ENCODE measurements at regions not wholly inside any gene's neighbourhood (a gene's known extent, or its start where the extent isn't known, plus 50 kb on each side); places are given as distances from the start of the nearest gene placed in this dataset.
A peak's percentile ranks its signal among the peaks of the same experiment; 100 is the strongest.

DNA sequence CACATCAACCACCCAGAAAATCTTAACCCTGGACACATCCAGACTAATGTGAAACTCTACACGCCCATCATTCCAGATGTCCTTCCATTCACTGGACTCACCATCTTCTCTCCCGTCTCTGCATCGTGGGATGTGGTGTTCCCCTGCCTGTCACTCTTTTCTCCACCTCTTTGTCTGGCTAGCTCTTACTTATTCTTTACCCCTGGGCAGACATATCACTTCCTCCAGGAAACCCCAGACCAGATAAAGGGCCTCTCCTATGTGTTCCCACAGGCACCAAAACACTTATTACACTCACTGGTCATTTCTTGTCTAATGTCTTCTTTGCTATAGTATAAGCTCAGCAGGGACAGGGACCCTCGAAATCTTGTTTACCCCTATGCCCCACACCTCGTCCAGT, 109.3 kb upstream of the IPO5 start:
- CTCF ChIA-PET (ENCODE audit: partially characterized antibody): interaction anchor here (0.6 to 1.3 kb wide), 3 partner anchors 12 to 125 kb away, joined by 3 to 4 read pairs (median 3); no protein-coding TSS in a partner anchor
- no peaks in the 10 kb centered on the region for H4K20me1 ChIP-seq (replicated peaks in 1 of 2; ENCODE audit: control insufficient read depth in 1 of 2, insufficient read depth in 2 of 2, low read length in 2 of 2)
- H3K23ac ChIP-seq (ENCODE audit: insufficient read length): no peak overlapping the region

More for the DNA sequence above, 109.3 kb upstream of the IPO5 start:
- Histone ChIP-seq H2BK120ac (replicated peaks; ENCODE audit: low read depth, low read length) (no peak overlapping the region), H2AK5ac (ENCODE audit: low read depth, low read length) (no peak overlapping the region), H2BK5ac (ENCODE audit: low read depth, low read length) (no peak overlapping the region), H3K36me3 (ENCODE audit: control insufficient read depth in 2 of 4, insufficient read depth in 4 of 4, low read length in 3 of 4) (no peaks in the 10 kb centered on the region), H2BK15ac (ENCODE audit: low read length) (no peak overlapping the region), H3K9me3 (ENCODE audit: insufficient read depth in 2 of 2, low read depth in 1 of 2, low read length in 1 of 2) (no peaks in the 10 kb centered on the region), H3K14ac (ENCODE audit: insufficient read length) (peak overlapping the region; percentile 26), H3K4me2 (ENCODE audit: insufficient read depth in 1 of 2, low read depth in 2 of 2, low read length in 2 of 2) (no peak overlapping the region), H3K27ac (ENCODE audit: low read depth, low read length) (no peak overlapping the region), H3K4me1 (replicated peaks in 1 of 4; ENCODE audit: control insufficient read depth in 3 of 4, insufficient read depth in 4 of 4, low read length in 3 of 4) (no peaks in the 10 kb centered on the region), H3K23me2 (ENCODE audit: low read depth, low read length) (no peaks in the 10 kb centered on the region), H2BK20ac (ENCODE audit: low read length) (no peak overlapping the region), H3K9ac (replicated peaks in 1 of 4; ENCODE audit: extremely low read depth in 1 of 4, low read depth in 3 of 4, low read length in 3 of 4) (no peak overlapping the region), H2BK12ac (ENCODE audit: low read depth, low read length) (no peak overlapping the region), H4K5ac (ENCODE audit: insufficient read length, low read depth, low read length) (no peak overlapping the region), H3K4me3 (ENCODE audit: extremely low read depth in 1 of 4, insufficient read depth in 2 of 4, low read depth in 3 of 4, low read length in 4 of 4) (no peak overlapping the region), H2AFZ (ENCODE audit: low read length) (peak overlapping the region; percentile 25; the same call in 1 of the 2 replicates), H3K4ac (replicated peaks; ENCODE audit: insufficient read length, low read depth, low read length) (no peak overlapping the region), H4K8ac (ENCODE audit: extremely low read depth, insufficient read depth, low read length) (no peak overlapping the region), H3K79me2 (ENCODE audit: control insufficient read depth in 1 of 2, insufficient read depth in 2 of 2, low read length in 2 of 2) (no peaks in the 10 kb centered on the region), H3K79me1 (ENCODE audit: low read depth, low read length) (no peaks in the 10 kb centered on the region), H3K27me3 (replicated peaks in 1 of 4; ENCODE audit: control insufficient read depth in 3 of 4, extremely low read depth in 1 of 4, insufficient read depth in 3 of 4, low read length in 3 of 4) (no peaks in the 10 kb centered on the region), H3K56ac (replicated peaks; ENCODE audit: insufficient read length, low read depth, low read length) (no peak overlapping the region), H4K91ac (replicated peaks; ENCODE audit: insufficient read length, low read length) (no peak overlapping the region), H3K18ac (ENCODE audit: extremely low read depth, low read length) (no peak overlapping the region)
- 87% methylated on average over 5 of the region's 5 CpGs; no CpG with 5 or more reads in 1 of the 2 experiments for WGBS, 2 experiments (ENCODE audit: extremely low coverage in 1 of 2, insufficient coverage in 1 of 2, insufficient read length in 1 of 2, insufficient replicate concordance in 2 of 2, low coverage in 1 of 2, low lambda C conversion rate in 2 of 2, missing lambda C conversion rate in 1 of 2)
- TF ChIP-seq ATF3 (IDR thresholded peaks at IDR 0.05; ENCODE audit: insufficient read depth, low read depth, low read length) (no peak), JUN (IDR thresholded peaks at IDR 0.05; ENCODE audit: low read depth, low read length) (no peak), CTBP2 (IDR thresholded peaks at IDR 0.05; ENCODE audit: borderline replicate concordance, insufficient read depth, insufficient read length, low read length) (no peak), BRCA1 (IDR thresholded peaks at IDR 0.05; ENCODE audit: low read depth, low read length) (no peak), SAP30 (IDR thresholded peaks at IDR 0.05; ENCODE audit: insufficient read depth, insufficient replicate concordance, low read length) (no peak), ATF2 (IDR thresholded peaks at IDR 0.05; ENCODE audit: low read length) (no peak)
- DNase-seq (ENCODE audit: low read depth in 1 of 2, low spot score in 2 of 2) (no peak), FAIRE-seq (no peak)
- POLR2A ChIA-PET (ENCODE audit: partially characterized antibody): interaction anchor here (0.6 kb wide), 1 partner anchor 100 kb away, joined by 3 read pairs; no protein-coding TSS in a partner anchor
